SKM-1 (cell line): ENCODE measurements at regions not wholly inside any gene's neighbourhood (a gene's known extent, or its start where the extent isn't known, plus 50 kb on each side); places are given as distances from the start of the nearest gene placed in this dataset.
"Not testable (repeated sequence)": the region's sequence is repeated elsewhere in the genome, so short reads cannot be mapped to it uniquely, and the experiment has no call there.

Experiments
- DNase-seq: peaks from one replicate; lab custom pipeline; 2025; ENCODE audit not compliant: unreplicated experiment; lab: John Stamatoyannopoulos, UW

DNA sequence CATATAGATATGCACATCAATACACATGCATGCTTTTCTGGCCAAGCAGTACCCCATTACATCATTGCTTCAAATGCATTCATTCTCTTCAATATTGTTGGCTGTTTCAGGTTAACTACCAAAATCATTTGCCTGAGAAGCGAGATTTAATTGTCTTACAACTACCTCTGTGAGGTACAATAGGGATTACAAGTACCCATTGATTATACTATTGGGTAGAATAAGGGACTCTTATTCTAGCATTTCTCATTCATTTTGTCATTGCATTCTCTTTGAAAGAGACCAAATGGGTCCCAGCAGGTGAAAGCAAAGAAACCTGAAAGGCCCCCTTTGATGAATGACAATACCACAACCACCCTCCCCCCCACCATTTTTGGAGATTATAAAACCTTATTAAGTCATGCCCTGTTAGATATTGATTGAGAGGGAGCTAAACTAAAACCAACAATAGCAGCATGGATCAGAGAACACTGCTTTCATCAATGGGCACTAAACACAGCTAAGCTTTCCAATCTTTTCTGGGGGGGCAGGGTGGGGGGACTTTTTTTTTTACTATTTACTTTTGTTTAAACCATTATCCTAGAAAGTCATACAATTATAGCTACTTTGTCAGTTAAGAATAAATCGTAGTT is 375.0 kb upstream of the CCNH start:
- no peak for DNase-seq

DNA sequence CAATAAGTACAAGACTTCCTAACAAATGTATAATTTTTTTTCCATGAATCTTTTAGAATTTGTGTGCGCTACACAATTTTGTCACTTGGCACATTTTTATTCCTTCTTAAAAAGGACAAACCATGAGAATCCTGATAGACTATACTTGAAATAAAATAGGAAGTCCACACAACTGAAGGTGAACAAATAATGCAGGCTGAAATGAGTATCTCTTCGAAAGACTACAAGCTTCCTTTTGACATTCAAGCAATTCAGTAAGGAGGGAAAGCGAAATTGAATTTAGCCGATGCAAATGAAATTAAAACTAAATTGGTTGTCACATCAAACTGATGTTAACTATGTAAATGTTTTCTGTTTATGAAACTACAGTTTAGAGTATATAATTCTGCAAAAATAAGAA is 374.4 kb upstream of the CCNH start:
- no peak for DNase-seq

DNA sequence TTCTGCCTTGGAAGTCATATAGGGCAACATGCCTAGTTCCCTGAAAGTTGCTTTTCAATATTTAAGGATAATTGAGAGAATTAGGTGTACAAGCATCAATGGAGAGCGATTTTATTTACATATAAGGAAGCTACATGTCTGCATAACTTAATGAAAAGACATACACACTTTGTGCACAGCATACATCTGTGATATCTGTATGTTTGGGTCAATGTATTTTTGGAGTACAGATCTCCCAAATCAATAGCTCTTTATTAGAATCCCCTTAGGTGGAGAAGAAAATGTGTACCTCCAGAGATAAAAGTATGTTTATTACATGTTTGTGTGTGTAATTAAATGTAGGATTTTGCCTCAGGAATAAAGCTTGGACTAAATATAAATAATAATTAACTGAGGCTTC is 373.7 kb upstream of the CCNH start:
- DNase-seq = no peak

DNA sequence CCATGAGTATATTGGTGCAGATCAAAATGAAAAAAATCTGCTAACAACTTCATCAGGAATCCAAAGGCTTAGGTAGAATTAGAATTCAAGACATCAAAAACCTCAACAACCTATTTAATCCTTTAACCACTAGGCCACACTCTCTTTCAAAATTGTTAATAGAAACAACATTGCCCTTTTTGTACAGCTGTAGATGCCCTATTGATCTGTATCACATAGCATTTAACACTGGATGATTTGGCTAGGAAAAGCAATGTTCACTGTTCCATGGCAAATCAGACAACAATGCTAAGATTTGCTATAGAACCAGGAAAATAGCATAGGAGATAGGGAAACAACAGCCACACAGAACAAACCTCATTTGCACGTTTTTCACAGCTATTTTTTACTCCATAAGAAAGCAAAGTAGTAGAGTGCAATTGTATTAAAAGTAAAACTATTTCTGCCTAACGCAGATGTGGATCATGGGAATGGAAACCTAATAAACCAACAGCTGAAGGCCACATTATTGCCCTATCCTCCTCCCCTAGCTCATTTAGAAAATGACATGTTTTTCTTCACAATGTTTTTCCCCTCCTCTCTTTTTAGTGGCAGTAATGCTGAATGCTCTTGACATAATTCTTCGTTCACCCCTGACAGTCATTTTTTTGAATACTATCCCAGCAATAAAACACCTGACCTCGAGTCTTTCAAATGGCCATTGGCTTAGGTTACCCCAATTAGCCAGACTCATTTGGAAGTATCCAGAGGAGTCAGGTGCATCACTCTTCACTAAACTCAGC is 373.0 kb upstream of the CCNH start:
- no peak for DNase-seq

DNA sequence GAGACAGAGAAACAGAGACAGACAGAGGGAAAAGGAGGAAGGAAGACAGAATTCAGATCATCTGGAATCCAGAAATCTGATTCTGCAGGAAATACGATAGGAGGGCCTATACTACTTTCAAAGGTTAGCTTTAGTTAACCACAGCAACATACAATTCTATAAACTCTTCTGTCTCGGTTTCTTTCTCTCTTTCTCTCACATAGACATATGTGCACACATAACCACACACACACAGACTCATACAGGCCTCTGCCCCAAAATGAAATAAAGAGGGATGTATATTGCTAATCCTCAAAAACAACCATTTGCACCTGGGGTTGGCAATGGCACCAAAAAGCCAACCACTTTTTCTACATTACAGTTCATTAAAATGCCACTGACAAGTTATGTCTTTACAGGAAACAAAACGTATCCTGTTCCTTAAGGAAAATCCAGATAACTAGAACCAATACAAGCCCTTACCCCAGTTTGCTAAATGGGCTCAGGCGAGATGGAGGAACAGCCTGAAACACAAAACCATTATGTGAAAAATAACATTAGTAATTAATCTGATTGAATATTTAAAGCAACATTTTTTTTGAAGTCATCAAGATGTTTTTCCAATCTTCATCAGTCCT is 372.3 kb upstream of the CCNH start:
- no peak for DNase-seq

DNA sequence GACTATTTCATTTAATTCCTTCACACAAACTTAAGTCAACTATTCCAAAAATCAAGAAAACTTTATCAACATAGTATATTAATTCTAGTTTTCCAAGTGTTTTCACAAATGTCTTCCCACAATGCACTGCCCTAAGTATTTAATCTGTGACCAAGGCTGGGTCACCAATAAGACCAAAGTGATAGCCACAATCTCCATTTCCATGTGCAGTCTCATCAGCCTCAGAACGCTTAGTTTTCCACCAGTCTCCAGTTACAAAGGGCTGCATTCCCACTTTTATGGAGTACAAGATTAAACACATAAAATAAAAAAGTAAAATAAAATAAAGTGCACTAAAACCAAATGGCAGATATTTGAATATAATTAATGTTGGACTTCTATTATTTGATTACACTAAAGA is 371.6 kb upstream of the CCNH start:
- no peak for DNase-seq

DNA sequence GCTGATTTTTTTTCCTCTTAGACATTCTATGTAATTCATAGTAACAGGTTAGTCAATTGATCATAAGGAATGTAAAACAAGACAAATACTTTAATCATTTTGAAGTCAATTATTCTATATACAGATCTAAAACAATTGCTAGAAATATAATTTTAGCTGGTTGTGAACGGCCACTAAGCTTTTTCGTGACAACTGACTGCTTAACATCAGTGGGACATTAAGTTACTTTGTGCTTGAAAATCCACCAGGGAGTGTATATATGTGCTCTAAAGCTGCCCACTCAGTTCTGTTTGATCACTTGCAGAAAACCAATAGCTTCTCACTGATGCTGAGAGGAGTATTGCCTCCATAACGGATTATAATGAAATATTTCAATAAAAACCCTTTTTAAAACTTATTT is 370.2 kb upstream of the CCNH start:
- DNase-seq = no peak

DNA sequence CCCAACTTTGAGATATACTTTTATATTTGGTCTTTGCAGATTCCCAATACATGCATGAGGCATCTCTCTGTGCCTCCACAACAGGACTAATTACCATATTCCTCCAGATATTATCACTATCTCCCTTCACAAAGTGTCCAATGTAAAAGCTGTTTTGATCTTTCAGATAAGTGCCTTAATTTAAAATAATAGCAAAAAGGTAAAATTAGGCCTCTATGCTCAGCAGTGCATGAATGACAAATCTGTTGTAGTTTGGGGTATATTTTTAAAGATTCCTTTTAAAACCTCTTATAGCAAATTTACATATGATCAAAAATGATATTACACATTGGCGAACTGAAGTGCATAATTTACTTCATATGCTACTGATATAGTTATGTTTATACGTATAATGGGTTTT is 369.2 kb upstream of the CCNH start:
- no peak for DNase-seq

DNA sequence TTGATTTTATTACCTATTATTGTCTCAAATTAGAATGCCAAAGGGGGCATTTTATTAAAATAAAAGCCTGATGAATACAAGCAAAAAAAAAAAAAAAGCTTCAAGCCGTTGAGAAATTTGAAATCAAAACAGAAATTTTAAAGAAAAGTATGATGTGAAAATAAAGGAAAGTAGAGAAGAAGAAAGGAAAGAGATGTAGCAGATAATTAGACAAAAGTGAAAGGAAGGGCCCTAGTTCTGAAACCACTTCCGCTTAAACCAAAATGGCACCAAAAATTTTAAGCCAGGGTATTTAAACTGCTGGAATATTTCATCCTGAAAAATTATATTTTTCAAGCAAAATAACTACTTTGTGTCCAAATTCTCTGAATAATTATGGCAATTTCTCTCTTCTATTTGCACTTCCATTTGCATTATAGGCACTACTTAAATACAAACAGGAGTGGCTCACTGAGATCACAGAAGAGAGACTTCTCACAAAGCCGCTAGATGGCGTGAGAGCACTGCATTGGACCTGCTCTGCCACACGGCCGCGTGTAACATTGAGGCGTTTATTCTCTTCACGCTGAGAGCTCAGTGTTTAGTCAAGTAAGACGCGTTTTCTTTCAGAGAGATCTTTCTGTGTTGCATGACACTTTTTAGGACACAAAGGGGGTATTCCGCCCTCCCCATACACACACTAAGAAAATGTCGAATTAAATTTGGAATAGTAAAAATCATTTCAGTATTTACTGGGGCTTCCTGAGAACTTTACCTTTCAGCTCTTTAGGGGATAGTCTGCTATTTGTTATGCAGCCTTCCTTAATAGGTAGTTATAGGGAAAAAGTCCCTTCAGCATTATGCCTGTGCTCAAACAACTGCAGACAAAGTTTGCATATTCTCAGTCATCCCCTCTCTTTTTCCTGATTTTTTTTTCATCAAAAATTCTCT is 368.4 kb upstream of the CCNH start:
- peak; percentile 46 for DNase-seq

DNA sequence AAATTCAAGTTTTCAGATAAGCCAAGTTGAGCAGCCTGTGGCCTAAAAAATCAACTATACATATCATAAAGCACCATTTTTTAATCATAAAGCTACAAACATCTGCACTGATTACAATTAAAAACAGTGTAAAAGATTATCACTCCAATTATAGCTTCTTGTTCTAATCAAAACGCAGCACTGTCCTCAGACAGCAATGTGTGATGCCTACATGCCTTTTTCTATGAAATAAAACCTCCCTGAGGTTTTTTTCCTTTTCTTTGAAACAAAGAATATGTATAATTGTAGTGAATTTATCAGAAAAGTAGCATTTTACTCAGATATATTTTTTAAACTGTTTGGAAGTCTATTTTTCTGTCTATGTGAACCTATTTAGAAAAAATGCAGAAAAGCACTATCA is 366.1 kb upstream of the CCNH start:
- DNase-seq = no peak

DNA sequence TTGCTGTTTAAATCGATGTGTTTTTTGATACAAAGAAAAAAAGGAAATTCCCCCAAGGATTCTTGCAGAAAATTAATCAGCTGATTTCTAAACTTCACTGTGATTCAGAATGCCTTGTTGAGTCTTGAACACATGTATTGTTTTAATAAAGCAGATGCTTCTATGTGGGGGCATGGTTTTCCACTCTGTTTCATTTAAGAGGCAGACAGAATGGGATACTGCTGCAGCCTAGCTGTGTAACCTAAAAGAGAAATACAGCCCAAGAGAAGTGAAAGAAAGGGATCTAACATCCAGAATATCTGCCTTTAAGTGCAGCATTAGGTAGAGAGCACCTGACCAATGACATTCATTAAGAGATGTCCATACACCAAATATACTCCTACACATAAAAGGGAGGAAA is 365.1 kb upstream of the CCNH start:
- DNase-seq = no peak

DNA sequence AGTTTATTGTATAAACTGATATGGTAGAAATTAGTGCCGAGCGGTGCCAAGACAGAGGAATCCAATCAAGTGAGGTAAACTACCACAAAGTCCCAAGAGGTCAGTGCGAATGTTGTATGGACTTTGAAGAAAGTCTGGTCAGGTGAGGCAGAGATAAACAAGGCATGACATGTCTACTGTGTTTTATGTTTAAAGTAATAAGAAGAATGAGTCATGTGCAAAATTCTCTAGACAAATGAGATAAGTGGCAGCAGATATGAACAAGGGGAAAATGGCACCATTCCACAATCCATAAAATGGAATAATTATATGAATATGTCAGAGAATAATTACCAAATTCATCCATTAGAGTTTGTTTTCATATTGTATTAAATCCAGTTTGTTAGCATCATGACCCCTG is 364.1 kb upstream of the CCNH start:
- DNase-seq = no peak

DNA sequence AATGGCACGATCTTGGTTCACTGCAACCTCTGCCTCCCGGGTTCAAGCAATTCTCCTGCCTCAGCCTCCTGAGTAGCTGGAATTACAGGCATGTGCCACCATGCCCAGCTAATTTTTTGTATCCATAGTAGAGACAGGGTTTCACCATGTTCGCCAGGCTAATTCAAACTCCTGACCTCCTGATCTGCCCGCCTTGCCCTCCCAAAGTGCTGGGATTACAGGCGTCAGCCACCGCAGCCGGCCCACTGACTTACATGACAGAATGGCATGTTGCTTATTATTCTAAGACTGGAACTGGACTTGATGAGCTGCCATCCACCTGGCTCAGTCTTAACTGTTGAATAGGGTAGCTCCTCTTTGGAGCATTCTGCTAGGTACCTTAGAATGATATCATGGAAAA is 363.6 kb upstream of the CCNH start:
- not testable (repeated sequence) for DNase-seq

DNA sequence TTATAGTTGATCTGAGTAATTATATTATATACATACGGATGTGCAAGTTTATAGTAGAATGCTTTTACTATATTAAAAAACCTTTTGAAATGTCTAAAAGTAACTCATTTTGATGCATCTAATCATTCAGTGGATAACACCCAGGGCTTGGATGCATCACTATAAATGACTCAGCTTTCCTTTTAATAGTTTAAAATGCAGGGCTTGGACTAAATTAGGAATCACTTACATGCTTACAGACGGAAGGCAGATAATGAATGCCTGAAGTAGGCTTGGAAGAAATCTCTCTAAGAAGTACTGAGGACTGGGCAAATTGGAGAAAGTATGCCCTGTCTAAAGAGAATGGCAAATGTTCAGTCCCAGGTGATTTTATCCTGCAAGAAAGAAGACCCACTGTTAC is 362.5 kb upstream of the CCNH start:
- DNase-seq = no peak

DNA sequence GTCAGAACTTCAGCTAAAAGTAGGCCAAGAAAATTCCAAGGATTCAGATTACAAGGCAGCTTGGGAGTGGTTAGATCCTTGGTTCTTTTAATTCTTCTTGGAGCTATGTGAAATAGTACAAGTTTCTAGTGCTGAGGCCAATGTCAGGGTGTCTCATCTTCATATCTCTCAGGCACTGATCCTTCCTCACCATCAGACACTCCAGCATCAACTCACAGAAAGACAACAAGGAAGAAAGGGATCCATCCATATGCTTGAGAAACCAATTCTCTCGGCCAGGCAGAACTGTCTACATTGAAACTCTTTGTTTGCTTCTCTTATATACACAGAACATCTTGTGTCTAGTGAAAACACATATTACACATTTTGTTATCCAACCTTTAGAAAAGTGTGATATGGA is 362.1 kb upstream of the CCNH start:
- DNase-seq = no peak

DNA sequence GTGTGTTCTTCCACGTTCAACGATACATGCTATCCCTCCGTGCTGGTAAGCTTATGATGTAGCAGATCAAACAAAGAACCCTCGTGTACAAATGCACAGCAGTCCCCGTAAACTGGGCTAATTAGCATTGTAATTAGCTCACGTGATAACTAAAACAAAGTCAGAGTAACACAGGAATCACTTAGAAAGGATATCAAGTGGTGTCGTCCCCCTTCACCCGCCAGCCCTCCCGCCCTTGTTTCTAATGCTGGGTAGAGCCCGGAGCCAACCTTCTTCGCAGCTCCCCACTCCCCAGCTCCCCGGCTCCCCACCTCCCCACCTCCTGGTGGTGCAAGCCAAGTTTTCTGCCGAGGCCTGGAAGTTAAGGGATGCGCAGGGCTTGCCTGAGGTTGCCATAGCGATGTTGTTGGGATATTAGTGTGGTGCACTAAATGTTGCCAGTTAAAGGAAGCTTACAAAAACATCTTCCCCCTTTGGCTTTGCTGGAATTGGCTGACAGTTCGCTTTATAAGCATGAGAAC is 357.9 kb upstream of the CCNH start:
- DNase-seq = no peak

DNA sequence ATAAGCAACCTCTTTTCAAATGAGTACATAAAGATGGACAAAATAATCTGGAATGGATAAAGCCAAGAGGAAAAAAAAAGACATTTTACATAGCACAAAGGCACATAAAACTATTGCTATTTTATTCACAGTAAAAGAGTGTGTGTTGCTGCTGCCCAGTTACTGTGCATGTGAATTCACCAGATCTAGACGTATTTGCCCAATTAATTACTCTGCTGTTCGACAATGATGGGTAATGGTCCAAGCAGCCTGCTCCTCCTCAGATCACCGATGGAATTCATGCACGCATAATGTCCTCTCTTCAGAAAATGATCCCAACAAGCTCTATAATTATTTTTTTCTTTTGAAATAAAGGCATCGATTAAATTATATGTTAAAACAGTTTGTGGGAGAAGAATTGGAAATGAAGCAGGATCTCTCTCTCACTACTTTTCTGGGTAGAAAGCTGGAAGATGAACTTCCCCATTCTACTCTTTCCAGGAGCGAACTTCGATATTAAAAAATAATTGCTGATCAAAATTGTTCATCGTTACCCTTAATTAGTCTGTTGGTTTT is 357.4 kb upstream of the CCNH start:
- DNase-seq = no peak

DNA sequence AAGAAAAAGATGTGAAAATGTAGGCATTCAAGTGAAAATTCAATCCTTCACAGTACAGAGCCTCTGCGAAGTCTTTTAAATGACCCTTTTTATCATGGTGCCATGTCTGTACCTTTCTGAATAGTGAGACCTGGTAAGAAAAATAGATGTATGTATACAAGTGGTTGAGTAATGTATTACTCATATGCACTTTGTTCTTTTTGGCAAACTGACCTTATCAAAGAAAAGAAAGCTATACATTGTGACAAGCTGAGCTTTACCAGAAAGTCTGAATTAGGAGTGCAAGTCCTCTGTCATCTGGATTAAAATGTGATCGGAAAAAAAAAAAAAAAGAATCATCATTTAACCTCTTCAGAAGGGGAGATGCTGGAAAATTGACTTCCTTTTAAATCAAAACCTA is 356.4 kb upstream of the CCNH start:
- DNase-seq = no peak

DNA sequence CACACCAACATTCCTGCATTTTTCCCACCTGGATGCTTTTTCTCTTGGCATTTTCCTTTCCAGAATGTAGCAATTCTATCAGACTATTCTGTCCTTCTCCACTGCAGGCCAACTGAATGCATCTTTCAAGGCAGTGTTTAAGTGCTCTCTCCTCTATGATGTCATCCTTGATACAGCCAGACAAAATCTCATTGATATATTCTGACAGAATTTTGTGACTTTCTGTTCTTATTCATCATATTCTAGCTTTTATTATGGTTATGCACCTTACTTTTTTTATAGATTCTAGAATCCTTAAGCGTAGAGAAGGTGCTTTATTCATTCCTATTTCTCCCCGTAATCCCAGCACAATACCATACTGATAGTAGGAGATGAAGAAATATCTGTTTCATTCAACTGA is 355.5 kb upstream of the CCNH start:
- no peak for DNase-seq

DNA sequence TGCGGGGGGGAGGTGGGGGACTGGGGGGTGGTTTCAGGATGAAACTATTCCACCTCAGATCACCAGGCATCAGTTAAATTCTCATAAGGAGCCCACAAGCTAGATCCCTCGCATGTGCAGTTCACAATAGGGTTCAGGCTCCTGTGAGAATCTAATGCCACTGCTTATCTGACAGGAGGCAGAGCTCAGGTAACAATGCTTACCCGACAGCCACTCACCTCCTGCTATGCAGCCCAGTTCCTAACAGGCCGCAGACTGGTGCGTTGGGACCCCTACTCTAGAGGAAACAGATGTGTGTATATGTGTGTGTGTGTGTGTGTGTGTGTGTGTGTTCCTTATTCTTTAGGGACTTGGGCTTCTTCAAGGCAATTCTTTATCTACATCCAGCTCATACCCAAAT is 352.3 kb upstream of the CCNH start:
- no peak for DNase-seq

DNA sequence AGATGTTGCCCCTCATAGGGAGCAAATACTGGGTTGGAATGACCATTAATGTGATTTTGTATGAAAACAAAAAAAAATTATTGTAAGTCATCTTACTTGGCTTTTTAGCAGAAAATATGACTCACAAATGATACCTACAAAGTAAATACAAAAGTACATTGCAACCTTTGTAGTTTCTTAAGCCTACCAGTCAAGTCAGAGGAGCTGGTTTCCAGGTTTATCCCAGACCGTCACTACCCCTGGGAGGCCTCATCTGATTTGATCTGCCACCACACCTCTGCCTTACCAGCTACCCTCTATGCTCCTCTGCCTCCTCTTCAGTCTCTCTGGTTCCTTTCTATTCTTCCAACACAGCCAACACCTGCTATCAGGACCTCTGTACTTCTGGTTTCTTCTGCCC is 349.9 kb upstream of the CCNH start:
- no peak for DNase-seq
